CD14-positive monocyte (primary cell): ENCODE measurements at regions not wholly inside any gene's neighbourhood (a gene's known extent, or its start where the extent isn't known, plus 50 kb on each side); places are given as distances from the start of the nearest gene placed in this dataset.

Source experiments
- DNase-seq, 3 donors: peaks; one replicate each; pipeline ENCODE4 v3.0.0-alpha.2; 2011 to 2022
- H2AFZ ChIP-seq: 2 replicates; pipeline ENCODE4 v1.6.0; 2012; ENCODE audit warnings: mild to moderate bottlenecking, low read depth, low read length, inconsistent platforms; ENCODE audit not compliant: insufficient read depth, poor library complexity, severe bottlenecking
- H3K27ac ChIP-seq, 2 donors: 1 replicate in 1 of 2; 2 replicates in 1 of 2; pipeline ENCODE4 v1.5.1; 2012 to 2013; ENCODE audit warnings: low read length in 2 of 2, control low read depth in 1 of 2, inconsistent platforms in 1 of 2, low read depth in 1 of 2, mild to moderate bottlenecking in 1 of 2
- H3K27me3 ChIP-seq, 2 donors: one replicate each; pipeline versions ENCODE4 v1.6.0 to v1.6.1; 2011 to 2013; ENCODE audit warnings: low read length in 2 of 2; ENCODE audit not compliant: control insufficient read depth in 2 of 2, insufficient read depth in 2 of 2
- H3K36me3 ChIP-seq, 2 donors: replicated peaks in 1 of 2; 1 replicate in 1 of 2; 2 replicates in 1 of 2; pipeline versions ENCODE4 v1.5.1 to v1.6.1; 2012 to 2013; ENCODE audit warnings: low read length in 2 of 2, control low read depth in 1 of 2, inconsistent platforms in 1 of 2, mild to moderate bottlenecking in 1 of 2; ENCODE audit not compliant: insufficient read depth in 2 of 2, control insufficient read depth in 1 of 2
- H3K4me1 ChIP-seq, 2 donors: 1 replicate in 1 of 2; 2 replicates in 1 of 2; pipeline versions ENCODE4 v1.5.1 to v1.6.1; 2012 to 2013; ENCODE audit warnings: low read length in 2 of 2, control low read depth in 1 of 2, inconsistent platforms in 1 of 2, mild to moderate bottlenecking in 1 of 2, moderate library complexity in 1 of 2; ENCODE audit not compliant: insufficient read depth in 2 of 2, control insufficient read depth in 1 of 2
- H3K4me2 ChIP-seq: replicated peaks from 2 replicates; pipeline ENCODE3; 2012; ENCODE audit warnings: low read length, moderate library complexity, mild to moderate bottlenecking; ENCODE audit not compliant: poor library complexity, severe bottlenecking; ENCODE audit errors: extremely low read depth
- H3K4me3 ChIP-seq, 3 experiments: fragments of 200-600 bp in 1 of 3; sonication (generic) in 1 of 3; replicated peaks in 1 of 3; 1 replicate in 2 of 3; 2 replicates in 1 of 3; pipeline ENCODE4 v1.5.1; 2011 to 2013; ENCODE audit warnings: low read length in 3 of 3, mild to moderate bottlenecking in 3 of 3, control low read depth in 2 of 3, low read depth in 2 of 3, inconsistent platforms in 1 of 3, moderate library complexity in 1 of 3
- H3K79me2 ChIP-seq: 2 replicates; pipeline ENCODE4 v1.6.0; 2012; ENCODE audit warnings: mild to moderate bottlenecking, control low read depth, inconsistent platforms, low read length, moderate library complexity; ENCODE audit not compliant: insufficient read depth
- H3K9ac ChIP-seq: 2 replicates; pipeline ENCODE4 v1.6.0; 2017; ENCODE audit warnings: low read length, mild to moderate bottlenecking; ENCODE audit not compliant: insufficient read depth, poor library complexity, severe bottlenecking
- H3K9me3 ChIP-seq, 2 donors: replicated peaks in 1 of 2; 1 replicate in 1 of 2; 2 replicates in 1 of 2; pipeline versions ENCODE4 v1.5.1 to v1.6.1; 2012 to 2013; ENCODE audit warnings: low read length in 2 of 2, control low read depth in 1 of 2; ENCODE audit not compliant: control insufficient read depth in 1 of 2, insufficient read depth in 1 of 2
- H4K20me1 ChIP-seq: 2 replicates; pipeline ENCODE4 v1.6.0; 2012; ENCODE audit warnings: mild to moderate bottlenecking, low read length, control low read depth, moderate library complexity; ENCODE audit not compliant: insufficient read depth
- H3K27ac Mint-ChIP-seq, 7 donors: one replicate each; pipeline ENCODE4 v1.8.0; 2020; ENCODE audit warnings: mild to moderate bottlenecking in 7 of 7, mixed read lengths in 7 of 7, moderate library complexity in 6 of 7, inconsistent platforms in 2 of 7
- H3K27me3 Mint-ChIP-seq, 3 donors: one replicate each; pipeline ENCODE4 v1.8.0; 2021 to 2022; ENCODE audit warnings: low read depth in 3 of 3, mild to moderate bottlenecking in 3 of 3, mixed read lengths in 3 of 3, moderate library complexity in 3 of 3, inconsistent platforms in 1 of 3
- H3K36me3 Mint-ChIP-seq, 2 donors: one replicate each; pipeline ENCODE4 v1.8.0; 2020; ENCODE audit warnings: mixed read lengths in 2 of 2, inconsistent platforms in 1 of 2, mild to moderate bottlenecking in 1 of 2
- H3K4me1 Mint-ChIP-seq: one replicate; pipeline ENCODE4 v1.8.0; 2020; ENCODE audit warnings: mild to moderate bottlenecking, mixed read lengths
- H3K4me3 Mint-ChIP-seq, 2 donors: one replicate each; pipeline ENCODE4 v1.8.0; 2020; ENCODE audit warnings: mild to moderate bottlenecking in 2 of 2, mixed read lengths in 2 of 2, moderate library complexity in 1 of 2
- H3K9me3 Mint-ChIP-seq, 7 donors: one replicate each; pipeline ENCODE4 v1.8.0; 2020 to 2022; ENCODE audit warnings: mixed read lengths in 7 of 7, mild to moderate bottlenecking in 6 of 7, moderate library complexity in 6 of 7, inconsistent platforms in 2 of 7
- CTCF ChIP-seq: fragments of 200-600 bp; IDR thresholded peaks from one replicate; pipeline ENCODE4 v1.8.0; 2022; ENCODE audit warnings: antibody characterized with exemption, mild to moderate bottlenecking
- WGBS: methylation state at CpG from one replicate; pipeline ENCODE4 v1.1.5; 2013; ENCODE audit warnings: missing lambda C conversion rate; ENCODE audit not compliant: insufficient coverage; 5-methylcytosine and 5-hydroxymethylcytosine counted together
- intact Hi-C, 2 donors: fragments of 100-400 bp; cut with micrococcal nuclease; formaldehyde crosslinking; loops; one replicate each; pipeline versions ENCODE4 v1.15.0 to v1.15.1; 2023

GRCh38 chr13:29953542-29953941, 103.1 kb upstream of the UBL3 start:
- TF ChIP-seq CTCF: no peak
- Histone ChIP-seq H3K27ac (no peak overlapping the region), H2AFZ (no peak overlapping the region), H3K79me2 (no peaks in the 10 kb centered on the region), H3K27me3 (peaks cover 0 to 4% of the 10 kb centered on the region in 2 donors), H3K9ac (no peak overlapping the region), H3K9me3 (no peaks in the 10 kb centered on the region), H3K4me1 (peaks cover 4 to 10% of the 10 kb centered on the region in 2 donors), H3K36me3 (no peaks in the 10 kb centered on the region), H4K20me1 (no peaks in the 10 kb centered on the region), H3K4me3 (no peak overlapping the region), H3K4me2 (no peak overlapping the region)
- intact Hi-C loops: no loop called here
- Mint-ChIP-seq H3K36me3 (no peaks in the 10 kb centered on the region), H3K27me3 (peaks cover 2 to 8% (median 3%) of the 10 kb centered on the region in 3 donors), H3K9me3 (peaks cover 0 to 10% (median 2%) of the 10 kb centered on the region in 7 donors), H3K4me1 (peaks cover 12% of the 10 kb centered on the region), H3K4me3 (no peak overlapping the region), H3K27ac (no peak overlapping the region)
- no peak for DNase-seq
- WGBS: 100% methylated on average over 3 of the region's 8 CpGs

GRCh38 chr13:29952245-29952644, 101.8 kb upstream of the UBL3 start:
- no CpG with 5 or more reads among the region's 4 CpGs for WGBS
- peaks cover 0 to 10% (median 2%) of the 10 kb centered on the region in 7 donors for H3K9me3 Mint-ChIP-seq
- H3K4me3 Mint-ChIP-seq: no peak overlapping the region
- H3K27ac Mint-ChIP-seq: no peak overlapping the region
- H3K79me2 ChIP-seq: no peaks in the 10 kb centered on the region
- peaks cover 2 to 8% (median 2%) of the 10 kb centered on the region in 3 donors for H3K27me3 Mint-ChIP-seq
- peaks cover 12% of the 10 kb centered on the region for H3K4me1 Mint-ChIP-seq
- DNase-seq: no peak
- peaks cover 4 to 10% of the 10 kb centered on the region in 2 donors for H3K4me1 ChIP-seq
- no peak for TF ChIP-seq CTCF
- H3K9ac ChIP-seq: no peak overlapping the region
- no peaks in the 10 kb centered on the region for H3K36me3 ChIP-seq
- H3K9me3 ChIP-seq: no peaks in the 10 kb centered on the region
- H3K27me3 ChIP-seq: peaks cover 0 to 4% of the 10 kb centered on the region in 2 donors
- no peak overlapping the region for H3K4me3 ChIP-seq
- no peak overlapping the region for H3K27ac ChIP-seq
- no peak overlapping the region for H3K4me2 ChIP-seq
- no peaks in the 10 kb centered on the region for H4K20me1 ChIP-seq
- no peak overlapping the region for H2AFZ ChIP-seq
- H3K36me3 Mint-ChIP-seq: no peaks in the 10 kb centered on the region
- intact Hi-C loops: no loop called here
